GM18517 (cell line): ENCODE measurements at regions not wholly inside any gene's neighbourhood (a gene's known extent, or its start where the extent isn't known, plus 50 kb on each side); places are given as distances from the start of the nearest gene placed in this dataset.
"Not testable (repeated sequence)": the region's sequence is repeated elsewhere in the genome, so short reads cannot be mapped to it uniquely, and the experiment has no call there.

Experiments used
- ATAC-seq: cut with Tn5 transposase; IDR thresholded peaks from one replicate; pipeline ENCODE4 v1.9.1; 2021; ENCODE audit warnings: mild to moderate bottlenecking, moderate library complexity; ENCODE audit not compliant: unreplicated experiment

GRCh38 chr12:97977870-97978405 is 515.3 kb downstream of the RMST start:
- no peak for ATAC-seq

DNA sequence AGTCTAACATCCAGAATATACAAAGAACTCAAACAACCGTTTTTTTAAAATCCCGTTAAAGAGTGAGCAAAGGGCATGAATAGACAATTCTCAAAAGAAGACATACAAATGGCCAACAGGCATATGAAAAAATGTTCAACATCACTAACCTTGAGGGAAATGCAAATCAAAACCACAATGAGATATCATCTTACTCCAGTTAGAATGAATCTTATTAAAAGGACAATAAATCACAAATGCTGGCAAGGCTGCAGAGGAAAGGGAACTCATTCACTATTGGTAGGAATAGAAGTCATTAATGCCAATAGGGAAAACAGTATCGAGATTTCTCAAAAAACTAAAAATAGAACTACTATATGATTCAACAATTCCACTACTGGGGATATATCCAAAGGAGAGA is 520.1 kb downstream of the RMST start:
- no peak for ATAC-seq

DNA sequence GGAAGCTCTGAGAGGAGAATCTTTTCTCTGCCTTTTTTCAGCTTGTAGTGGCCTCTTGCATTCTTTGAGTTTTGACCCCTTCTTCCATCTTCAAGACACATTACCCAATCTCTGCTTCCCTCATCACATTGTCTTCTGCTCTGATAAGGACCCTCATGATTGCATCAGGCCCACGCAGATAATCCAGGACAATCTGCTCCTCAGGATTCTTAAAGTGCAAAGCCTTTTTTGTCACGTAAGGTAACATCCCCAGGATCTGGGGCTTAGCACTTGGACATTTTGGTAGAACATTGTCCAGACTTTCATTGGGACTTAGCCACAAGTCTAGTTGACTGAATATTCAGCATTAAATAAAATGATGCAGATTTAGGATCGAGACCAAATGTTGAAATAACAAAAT is 521.2 kb downstream of the RMST start:
- ATAC-seq = no peak

DNA sequence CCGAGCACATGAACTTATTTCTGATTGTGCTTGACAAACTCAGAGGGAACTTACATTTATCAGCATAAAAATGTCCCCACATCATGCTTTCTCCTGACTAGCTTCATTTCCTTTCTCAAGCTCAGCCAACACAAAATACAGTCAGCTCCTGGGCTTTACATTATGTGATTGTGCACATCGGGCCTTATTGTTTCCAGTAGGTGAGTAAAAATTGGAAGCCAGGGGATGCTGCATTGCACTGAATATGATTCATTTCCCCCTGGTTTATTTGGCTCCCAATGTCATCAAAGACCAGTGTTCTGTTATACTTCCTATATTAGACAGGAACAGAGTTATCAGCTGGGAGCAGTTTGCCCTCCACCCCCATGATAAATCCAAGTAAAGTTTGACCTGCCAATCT is 521.8 kb downstream of the RMST start:
- ATAC-seq = no peak

- no peak for ATAC-seq
Observed at GRCh38 chr12:97984974-97985580, 522.5 kb downstream of the RMST start.

DNA sequence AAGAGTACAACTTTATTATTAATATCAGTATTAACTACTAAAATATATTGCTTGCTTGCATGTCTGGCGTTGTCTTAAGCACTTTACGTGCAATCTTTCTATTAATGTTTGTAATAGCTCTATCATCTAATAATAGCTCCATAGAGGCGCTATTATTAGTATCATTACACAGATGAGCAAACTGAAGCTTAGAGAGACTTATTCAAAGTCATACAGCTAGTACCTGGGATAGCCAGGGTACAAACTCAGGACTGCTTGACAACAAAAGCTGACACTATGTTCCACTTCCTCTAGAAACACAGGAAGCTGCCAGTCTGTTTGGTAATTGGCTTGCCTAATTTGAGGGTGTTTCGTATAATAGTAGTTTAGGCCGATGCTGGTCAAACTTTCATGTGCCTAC is 523.2 kb downstream of the RMST start:
- no peak for ATAC-seq

DNA sequence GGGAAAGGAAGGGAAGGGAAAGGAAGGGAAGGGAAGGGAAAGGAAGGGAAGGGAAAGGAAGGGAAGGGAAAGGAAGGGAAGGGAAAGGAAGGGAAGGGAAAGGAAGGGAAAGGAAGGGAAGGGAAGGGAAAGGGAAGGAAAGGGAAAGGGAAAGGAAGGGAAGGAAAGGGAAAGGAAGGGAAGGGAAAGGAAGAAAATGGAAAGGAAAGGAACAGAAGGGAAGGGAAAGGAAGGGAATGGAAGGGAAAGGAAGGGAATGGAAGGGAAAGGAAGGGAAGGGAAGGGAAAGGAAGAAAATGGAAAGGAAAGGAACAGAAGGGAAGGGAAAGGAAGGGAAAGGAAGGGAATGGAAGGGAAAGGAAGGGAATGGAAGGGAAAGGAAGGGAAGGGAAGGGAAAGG is 526.0 kb downstream of the RMST start:
- not testable (repeated sequence) for ATAC-seq

GRCh38 chr12:97989366-97989940 is 525.9 kb upstream of the TMPO start:
- ATAC-seq = no peak

DNA sequence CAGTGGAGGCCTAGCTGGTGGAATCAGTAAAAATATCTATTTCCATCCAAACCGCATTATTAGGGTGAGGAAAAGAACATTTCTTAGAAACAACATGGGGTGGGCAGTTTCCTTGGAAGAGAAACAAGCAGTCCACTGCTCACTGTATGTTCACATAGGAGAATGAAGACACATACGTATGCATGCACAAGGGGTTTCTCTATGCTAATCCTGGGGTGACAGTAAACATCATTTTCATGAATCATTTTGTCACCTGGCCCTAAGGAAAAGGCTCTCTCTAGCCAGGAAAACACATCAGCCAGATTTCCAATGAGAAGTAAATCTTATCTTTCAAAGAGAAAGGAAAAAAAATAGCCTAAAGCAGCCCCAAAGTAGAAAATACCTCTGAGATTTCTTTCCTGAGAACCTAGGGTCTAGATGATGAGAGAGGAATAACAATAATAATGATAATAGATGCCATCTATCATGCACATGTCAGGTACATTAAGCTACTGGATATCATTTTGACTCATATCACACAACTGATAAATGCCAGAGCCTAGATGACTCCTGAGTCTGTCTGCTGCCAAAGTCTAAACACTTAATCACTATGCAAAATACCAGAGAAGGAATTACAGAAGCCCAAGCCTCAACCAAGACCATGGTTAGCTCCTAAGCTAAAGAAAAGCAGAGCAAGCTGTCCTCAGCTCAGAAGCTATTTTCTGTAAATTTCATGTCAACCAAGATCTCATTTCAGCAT is 520.5 kb upstream of the TMPO start:
- no peak for ATAC-seq

DNA sequence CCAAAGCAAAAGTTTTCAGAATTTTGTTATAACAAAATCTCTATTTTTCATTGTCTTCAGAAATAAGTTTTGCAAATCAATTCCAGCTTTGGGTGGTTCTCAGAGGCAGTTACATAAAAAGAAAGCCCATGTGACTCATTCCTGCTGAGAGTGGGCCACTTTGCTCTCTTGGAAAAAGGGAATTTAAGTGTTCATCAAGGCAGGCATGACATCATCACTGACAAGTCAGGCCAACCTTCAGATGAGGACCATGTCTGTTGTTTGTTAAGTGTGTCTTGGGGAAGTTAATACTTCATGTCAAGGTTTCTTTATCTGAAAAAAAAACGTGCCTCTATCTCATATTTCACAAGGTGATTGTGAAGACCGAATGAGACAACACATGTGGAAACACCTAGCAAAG is 519.8 kb upstream of the TMPO start:
- no peak for ATAC-seq

GRCh38 chr12:98001430-98001829 is 514.0 kb upstream of the TMPO start:
- ATAC-seq = no peak

DNA sequence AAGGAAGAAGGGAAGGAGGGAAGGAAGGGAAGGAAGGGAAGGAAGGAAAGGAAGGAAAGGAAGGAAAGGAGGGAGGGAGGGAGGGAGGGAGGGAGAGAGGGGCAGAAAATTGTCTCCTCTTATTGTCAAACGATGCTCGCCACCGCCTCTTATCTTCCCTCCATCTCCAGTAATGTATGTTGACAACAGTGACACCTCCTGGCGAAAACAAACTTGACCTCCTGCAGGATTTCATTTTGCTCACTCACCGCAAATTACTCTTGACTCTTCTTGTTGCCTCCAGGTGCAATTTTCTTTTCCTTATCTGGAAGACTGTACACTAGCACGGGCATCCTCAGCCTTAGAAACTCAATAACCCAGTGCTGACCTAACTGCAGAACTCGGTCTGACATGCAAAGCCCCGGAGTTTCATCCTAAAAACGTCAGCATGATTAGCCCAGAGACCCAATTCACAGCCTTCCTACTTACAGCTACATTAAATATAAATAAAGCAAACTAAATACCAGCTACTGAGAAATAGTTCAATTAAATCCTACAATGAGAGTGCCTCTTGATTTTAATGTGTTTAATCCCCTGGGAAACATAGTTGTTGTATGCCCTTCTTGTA is 512.4 kb upstream of the TMPO start:
- ATAC-seq = no peak

DNA sequence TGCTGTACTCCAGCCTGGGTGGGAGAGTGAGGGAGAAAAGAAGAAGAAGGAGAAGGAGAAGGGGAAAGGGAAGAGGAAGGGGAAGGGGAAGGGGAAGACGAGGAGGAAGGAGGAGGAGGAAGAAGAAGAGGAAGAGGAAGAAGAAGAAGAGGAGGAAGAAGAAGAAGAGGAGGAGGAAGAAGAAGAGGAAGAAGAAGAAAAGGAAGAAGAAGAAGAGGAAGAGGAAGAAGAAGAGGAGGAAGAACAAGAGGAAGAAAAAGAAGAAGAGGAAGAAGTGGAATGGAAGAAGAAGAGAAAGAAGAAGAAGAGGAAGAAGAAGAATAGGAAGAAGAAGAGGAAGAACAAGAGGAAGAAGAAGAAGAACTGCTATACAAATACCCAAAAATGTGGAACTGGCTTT is 507.4 kb upstream of the TMPO start:
- no peak for ATAC-seq

- ATAC-seq = no peak
Observed at GRCh38 chr12:98013560-98013959, 501.8 kb upstream of the TMPO start.

DNA sequence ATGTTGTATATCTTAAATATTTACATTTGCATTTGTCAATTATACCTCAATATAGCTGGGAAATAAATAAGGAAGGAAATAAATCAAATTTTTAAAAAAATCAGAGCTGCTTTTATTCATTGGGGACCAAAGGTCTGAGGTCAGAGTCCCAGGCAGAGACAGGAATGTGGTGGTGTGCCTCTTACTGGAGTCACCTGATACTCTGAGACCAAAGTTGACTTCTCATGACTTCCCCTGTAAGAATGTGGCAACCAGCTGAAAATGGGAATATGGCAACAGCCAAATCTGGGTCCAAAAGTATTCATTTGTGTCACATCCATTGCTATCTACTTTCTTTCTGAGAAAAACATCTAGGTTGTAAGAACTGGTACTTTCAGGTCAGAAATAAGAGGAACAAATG is 496.6 kb upstream of the TMPO start:
- ATAC-seq = no peak

- ATAC-seq = no peak
Observed at GRCh38 chr12:98020376-98020775, 495.0 kb upstream of the TMPO start.

- ATAC-seq = no peak
Observed at GRCh38 chr12:98022961-98023360, 492.4 kb upstream of the TMPO start.

DNA sequence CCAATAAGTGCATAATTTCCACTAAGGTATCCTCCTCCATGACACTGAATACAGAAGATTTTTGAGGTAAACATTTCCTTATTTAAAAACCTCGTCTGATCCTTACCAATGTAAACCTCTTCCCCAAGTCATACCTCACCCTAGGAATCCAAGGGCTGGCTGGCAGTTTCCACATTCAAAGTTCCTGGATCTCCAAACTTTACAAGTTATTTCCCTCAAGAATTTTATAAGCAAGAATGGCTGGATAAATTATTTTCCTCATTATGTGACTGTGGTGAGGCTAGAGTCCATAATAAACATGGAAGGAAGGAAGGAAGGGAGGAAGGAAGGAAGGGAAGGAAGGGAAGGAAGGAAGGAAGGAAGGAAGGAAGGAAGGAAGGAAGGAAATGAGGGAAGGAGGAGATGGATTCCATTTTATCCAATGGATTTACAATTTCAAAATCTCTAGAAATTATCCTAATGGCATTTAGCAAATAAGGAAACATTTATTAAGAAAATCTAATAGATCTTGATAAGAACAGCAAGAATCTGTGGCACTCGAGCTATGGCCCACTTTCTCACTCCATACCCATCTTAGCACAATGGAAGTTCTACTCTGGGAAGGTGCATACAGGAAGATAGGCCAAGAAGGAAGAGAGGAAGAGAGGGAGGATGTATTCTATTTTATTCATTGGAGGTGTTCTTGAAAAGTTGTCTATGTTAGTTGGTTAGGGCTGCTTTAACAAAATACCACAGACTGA is 477.8 kb upstream of the TMPO start:
- no peak for ATAC-seq

- no peak for ATAC-seq
Observed at GRCh38 chr12:98042668-98043067, 472.7 kb upstream of the TMPO start.

DNA sequence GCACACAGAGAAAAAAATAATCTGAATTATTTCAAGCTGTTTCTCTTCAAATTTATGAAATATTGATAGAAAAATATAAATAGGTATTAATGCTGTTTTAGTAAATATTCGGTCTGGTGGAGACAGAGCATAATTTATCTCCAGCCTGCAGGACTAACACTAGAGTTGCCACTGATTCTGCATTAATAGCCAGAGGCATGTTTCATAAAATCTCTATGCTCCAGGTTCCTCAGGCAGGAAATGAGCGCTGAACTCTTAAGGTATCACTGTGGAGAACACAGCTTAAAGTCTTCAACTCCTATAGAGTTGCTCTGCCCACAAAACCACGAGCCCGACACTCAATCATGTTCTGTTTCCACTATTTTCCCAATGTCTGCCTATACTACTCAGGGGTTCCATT is 470.0 kb upstream of the TMPO start:
- ATAC-seq = no peak

DNA sequence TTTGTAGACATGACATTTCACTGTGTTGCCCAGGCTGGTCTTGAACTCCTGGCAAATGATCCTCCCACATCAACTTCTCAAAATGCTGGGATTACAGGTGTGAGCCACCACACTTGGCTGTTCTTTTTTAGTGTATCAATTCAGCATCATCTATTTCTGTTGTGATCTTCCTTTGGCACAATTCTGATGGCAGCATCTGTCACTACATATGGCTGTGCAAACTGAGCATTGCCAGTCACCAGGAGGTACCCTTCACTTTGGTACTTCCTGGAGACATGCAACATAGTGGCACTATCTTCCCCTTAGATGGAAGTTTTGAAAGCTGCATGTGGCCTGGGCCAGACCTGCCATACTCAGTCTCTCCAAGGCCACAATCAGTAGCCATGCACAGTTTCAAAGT is 467.1 kb upstream of the TMPO start:
- ATAC-seq = no peak
